NCI-H1417 treated with DMSO at 0.1 percent for 48 hours (cell line): ENCODE measurements at regions not wholly inside any gene's neighbourhood (a gene's known extent, or its start where the extent isn't known, plus 50 kb on each side); places are given as distances from the start of the nearest gene placed in this dataset.
"Not testable (repeated sequence)": the region's sequence is repeated elsewhere in the genome, so short reads cannot be mapped to it uniquely, and the experiment has no call there.

Source experiments
- DNase-seq: peaks from one replicate; lab custom pipeline; 2025; lab: John Stamatoyannopoulos, UW

DNA sequence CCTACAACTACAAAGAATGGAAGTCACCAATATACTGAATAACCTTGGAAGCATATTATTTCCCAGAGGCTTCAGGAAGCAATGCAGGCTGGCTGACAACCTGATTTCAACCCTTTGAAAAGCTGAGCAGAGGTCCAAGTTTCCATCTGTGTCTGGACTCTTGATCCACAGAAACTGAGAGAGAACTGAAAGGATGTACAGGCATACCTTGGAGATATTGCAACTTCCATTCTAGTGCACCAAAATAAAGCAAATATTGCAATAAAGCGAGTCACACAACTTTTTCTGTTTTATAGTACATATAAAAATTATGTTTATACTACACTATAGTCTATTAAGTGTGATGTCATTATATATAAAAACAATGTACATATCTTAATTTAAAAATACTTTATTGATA is 85.3 kb downstream of the TYW3 start:
- DNase-seq, result no peak

GRCh38 chr1:74818661-74819456 is 85.9 kb downstream of the TYW3 start:
- DNase-seq, result no peak

- DNase-seq, result no peak
Observed at GRCh38 chr1:74822851-74823401, 90.0 kb downstream of the TYW3 start.

DNA sequence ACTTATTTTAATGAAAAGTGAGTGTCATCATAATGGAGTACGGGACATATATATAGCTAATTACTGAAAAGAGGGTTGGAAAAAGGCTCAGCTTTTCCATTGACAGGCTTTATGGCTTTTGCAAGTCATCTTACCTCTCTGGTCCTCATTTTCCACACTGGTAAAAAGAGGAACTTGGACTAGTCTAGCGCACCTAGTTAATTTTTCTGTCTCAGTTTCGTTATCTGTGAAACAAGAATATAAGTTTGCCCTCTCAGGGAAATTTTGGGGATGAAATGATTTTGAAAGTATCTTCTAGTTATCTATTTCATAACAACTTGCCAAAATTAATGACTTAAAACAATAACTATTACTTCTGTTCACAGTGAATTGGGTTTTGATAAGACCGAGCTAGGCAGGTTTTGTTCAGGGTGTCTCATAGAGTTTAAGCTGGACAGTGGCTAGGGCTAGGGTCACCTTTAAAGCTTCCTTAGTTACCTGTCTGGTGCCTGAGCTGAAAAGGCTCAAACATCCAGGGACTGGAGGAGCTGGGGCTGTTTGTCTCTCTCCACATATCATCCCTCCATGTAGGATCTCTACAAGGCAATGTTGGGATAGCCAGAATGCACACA is 91.7 kb downstream of the TYW3 start:
- no peak for DNase-seq

GRCh38 chr1:74830766-74831165 is 97.8 kb downstream of the TYW3 start:
- no peak for DNase-seq

DNA sequence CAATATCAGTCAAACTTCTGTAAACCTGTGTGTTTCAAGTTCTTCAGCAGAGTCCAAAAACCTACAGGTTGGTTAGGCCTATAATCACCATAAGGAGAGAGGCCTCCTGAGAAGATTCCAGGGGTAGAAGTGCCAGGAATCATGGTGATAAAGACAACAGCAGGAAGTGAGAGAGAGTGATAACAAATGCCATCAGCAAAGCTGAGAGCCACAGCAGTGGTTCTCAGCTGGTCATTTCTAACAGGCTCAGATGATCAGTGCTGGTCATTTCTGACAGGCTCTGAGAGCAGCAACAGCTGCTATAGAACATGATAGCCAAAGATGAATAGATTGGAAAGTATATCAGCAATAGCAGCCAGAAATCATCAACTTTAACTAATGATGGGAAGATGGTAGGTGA is 101.3 kb downstream of the TYW3 start:
- DNase-seq, result no peak

DNA sequence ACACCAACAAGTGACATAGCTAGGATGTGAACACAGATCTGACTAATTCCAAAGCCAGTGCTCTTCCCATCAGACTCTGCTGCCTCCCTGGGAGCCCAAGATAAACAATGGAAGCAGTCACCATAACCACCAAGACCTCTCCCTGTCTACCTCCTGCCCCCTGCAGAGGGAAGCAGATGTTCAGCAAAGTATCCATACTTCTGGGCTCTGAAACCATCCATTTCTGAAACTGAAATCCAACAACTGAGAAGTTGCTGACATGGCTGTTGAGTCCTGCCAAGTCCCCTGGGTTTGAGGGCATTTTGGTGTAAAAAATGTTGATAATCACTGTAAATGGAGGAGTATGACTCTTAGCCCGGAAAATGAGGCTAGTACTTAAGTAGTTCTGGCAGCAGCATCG is 102.1 kb downstream of the TYW3 start:
- DNase-seq, result no peak

- DNase-seq, result no peak
Observed at GRCh38 chr1:74842726-74843125, 109.8 kb downstream of the TYW3 start.

DNA sequence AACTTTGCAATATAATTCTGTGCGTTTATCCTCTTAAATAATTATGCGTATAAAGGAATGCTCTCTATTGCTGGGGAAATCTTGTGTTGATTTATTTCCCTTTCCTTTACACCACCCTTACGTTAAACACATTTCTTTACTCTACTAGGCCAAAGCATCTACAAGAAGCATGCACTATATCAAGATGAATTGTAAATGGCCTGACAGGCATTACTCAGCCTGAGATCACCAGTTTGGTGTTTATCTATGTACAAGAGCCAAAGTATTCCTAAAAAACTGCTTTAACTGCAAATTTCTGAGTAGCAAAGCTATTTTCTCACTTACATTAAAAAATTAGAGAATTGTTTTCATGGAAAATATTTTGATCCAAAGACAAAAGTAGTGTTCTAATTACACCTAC is 114.8 kb downstream of the TYW3 start:
- DNase-seq, result no peak

- no peak for DNase-seq
Observed at GRCh38 chr1:74853756-74854155, 120.8 kb downstream of the TYW3 start.

DNA sequence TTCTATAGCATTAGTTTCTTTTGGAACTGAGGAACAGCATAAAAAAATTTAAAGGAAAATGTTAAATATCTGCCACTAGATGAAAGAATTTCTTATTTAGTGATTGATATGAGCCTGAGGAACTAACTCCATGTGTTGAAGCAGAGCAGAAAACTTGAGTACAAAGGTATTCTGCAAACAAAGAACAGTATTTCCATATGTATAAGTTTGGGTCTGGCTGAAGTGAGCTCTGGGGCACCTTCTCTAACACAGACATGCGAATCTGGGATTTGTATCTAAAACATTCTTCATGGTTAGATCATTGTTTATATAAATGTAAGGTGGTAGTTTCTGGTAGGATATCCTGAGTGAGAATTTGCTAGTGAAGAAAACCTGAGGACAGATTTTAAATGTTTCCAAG is 123.2 kb downstream of the TYW3 start:
- DNase-seq, result no peak

DNA sequence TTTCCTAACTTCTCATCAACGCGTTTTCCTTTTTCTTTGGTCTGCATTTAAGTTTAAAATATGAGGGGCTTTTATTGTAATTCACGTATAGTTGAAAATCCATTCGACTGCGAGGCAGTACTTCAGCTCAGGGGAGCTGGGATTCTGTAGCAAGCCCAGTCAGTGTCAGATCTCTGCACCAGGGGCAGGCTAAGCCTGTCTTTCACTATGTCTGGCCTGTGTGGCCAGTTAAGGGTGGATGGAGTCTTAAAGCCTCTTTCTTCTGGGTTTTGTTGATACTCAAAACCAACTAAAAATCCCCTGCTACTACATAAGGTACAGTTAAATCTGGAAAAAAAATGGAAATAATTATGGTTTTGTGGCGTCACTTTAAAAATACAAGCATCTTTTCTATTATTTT is 124.7 kb downstream of the TYW3 start:
- DNase-seq, result no peak

GRCh38 chr1:74858136-74858535 is 125.2 kb downstream of the TYW3 start:
- DNase-seq, result no peak

DNA sequence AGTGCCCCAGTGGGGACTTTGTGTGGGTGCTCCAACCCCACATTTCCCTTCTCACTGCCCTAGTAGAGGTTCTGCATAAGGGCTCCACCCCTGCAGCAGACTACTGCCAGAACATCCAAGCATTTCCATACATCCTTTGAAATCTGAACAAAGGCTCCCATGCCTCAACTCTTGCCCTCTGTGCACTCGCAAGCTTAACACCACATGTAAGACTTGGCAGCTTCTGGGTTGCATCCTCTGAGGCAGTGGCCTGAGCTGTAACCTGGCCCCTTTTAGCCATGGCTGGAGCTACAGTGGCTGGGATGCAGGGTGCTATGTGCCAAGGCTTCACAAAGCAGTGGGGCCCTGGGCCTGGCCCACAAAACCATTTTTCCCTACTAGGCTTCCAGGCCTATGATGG is 128.9 kb downstream of the TYW3 start:
- no peak for DNase-seq

GRCh38 chr1:74869702-74870101 is 136.8 kb downstream of the TYW3 start:
- no peak for DNase-seq

DNA sequence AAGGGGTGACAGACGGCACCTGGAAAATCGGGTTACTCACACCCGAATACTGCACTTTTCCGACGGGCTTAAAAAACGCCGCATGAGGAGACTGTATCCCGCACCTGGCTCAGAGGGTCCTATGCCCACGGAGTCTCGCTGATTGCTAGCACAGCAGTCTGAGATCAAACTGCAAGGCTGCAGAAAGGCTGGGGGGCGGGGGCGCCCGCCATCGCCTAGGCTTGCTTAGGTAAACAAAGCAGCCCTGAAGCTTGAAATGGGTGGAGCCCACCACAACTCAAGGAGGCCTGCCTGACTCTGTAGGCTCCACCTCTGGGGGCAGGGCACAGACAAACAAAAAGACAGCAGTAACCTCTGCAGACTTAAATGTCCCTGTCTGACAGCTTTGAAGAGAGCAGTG is 144.4 kb downstream of the TYW3 start:
- not testable (repeated sequence) for DNase-seq

- DNase-seq, result no peak
Observed at GRCh38 chr1:74895411-74895810, 162.5 kb downstream of the TYW3 start.

DNA sequence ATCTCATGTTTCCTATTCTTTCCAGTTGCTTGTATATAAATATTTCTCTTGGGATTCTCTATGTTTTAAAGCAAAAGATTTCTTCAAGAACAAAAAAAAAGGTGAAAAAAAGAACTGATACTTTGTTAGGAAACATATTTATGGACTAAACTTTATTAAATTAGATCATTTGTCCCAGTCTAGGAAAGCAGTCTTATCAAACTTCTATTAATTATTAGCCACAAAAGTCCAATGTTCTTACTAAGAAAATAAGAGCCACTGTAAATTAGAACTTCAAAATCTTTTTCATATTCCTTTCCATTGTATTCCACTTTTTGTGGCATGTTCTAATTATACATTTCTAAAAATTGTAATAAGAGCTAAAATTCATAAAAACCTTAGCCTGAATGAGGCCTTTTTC is 175.2 kb downstream of the TYW3 start:
- DNase-seq, result no peak

DNA sequence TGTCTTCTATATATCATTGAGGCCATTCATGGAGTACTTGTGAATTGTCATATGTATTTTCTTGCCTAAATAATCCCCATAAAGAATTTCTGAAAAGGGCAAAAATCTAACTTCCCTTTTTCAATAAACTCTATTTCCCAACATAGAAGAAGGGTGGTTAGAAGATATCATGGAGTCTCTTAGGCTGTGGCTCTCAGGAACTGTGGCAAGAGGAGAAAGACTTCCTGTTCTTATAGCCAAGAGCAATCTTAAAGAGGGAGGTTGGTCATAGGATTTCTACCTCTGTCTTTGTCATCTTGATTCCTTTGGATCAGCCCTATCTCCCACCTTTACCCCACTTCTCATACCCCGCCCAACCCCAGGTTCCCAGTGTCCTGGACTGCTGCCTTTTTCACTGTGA is 175.8 kb downstream of the TYW3 start:
- DNase-seq, result no peak

DNA sequence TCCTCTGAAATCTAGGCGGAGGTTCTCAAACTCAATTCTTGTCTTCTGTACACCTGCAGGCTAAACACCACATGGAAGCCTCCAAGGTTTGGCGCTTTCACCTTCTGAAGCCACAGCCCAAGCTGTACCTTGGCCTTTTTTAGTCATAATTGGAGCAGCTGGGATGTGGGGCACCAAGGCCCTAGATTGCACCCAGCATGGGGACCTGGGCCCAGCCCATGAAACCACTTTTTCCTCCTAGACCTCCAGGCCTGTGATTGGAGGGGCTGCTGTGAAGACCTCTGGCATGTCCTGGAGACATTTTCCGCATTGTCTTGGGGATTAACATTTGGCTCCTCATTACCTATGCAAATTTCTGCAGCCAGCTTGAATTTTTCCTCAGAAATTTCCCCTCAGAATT is 181.0 kb downstream of the TYW3 start:
- DNase-seq, result no peak

GRCh38 chr1:74933500-74933899 is 200.5 kb downstream of the TYW3 start:
- no peak for DNase-seq

- no peak for DNase-seq
Observed at GRCh38 chr1:74935446-74935845, 198.7 kb upstream of the LHX8 start.

GRCh38 chr1:74937176-74937575 is 197.0 kb upstream of the LHX8 start:
- peak; percentile 27 for DNase-seq

DNA sequence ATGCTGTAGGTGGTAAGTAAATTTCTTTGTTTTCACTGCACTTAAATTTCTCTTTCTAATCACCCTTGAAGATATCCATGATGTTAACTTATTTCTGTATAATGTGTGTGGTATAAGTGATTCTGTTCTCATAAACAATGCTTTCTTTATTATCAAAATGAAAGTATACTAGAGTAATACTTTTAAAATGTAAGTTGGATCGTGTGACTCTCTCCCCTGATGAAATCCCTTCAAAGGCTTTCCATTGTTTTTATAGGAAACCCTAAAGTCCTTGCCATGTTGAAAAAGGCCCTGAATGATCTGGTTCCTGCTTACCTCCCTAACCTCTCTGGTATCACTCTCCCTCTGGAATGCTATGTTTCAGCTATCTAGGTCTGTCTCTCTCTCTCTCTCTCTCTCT is 191.1 kb upstream of the LHX8 start:
- no peak for DNase-seq
